Right lobe of liver (tissue), 6 donors: ENCODE measurements at regions not wholly inside any gene's neighbourhood (a gene's known extent, or its start where the extent isn't known, plus 50 kb on each side); places are given as distances from the start of the nearest gene placed in this dataset.

ENCODE experiments used
- ATAC-seq, 4 donors: fragments of 200-7000 bp; cut with Tn5 transposase; one replicate each; pipeline ENCODE4 v1.9.1; 2020; ENCODE audit warnings: mild to moderate bottlenecking in 4 of 4, moderate library complexity in 4 of 4
- DNase-seq, 3 donors: peaks; one replicate each; pipeline ENCODE4 v3.0.0-alpha.2; 2020
- H3K27ac ChIP-seq, 3 donors: fragments of 200-600 bp; one replicate each; pipeline ENCODE4 v1.8.0; 2022
- H3K27me3 ChIP-seq, 2 donors: fragments of 200-600 bp; one replicate each; pipeline ENCODE4 v1.8.0; 2022
- H3K36me3 ChIP-seq, 4 donors: fragments of 200-600 bp; sonication (generic) in 1 of 4; one replicate each; pipeline versions ENCODE4 v1.5.1 to v1.8.0; 2017 to 2022; ENCODE audit warnings: control low read depth in 1 of 4
- H3K4me1 ChIP-seq, 4 donors: fragments of 200-600 bp; sonication (generic) in 1 of 4; one replicate each; pipeline versions ENCODE4 v1.5.1 to v1.8.0; 2017 to 2022; ENCODE audit warnings: control low read depth in 1 of 4
- H3K4me3 ChIP-seq, 3 donors: fragments of 200-600 bp; one replicate each; pipeline ENCODE4 v1.8.0; 2022
- H3K9me3 ChIP-seq, 4 donors: fragments of 200-600 bp; sonication (generic) in 1 of 4; one replicate each; pipeline versions ENCODE4 v1.5.1 to v1.8.0; 2017 to 2022; ENCODE audit warnings: control low read depth in 1 of 4
- POLR2A ChIP-seq: fragments of 450-650 bp; IDR thresholded peaks from one replicate; pipeline ENCODE4 v1.6.1; 2017; ENCODE audit warnings: antibody characterized with exemption, mild to moderate bottlenecking
- whole genome bisulfite sequencing: methylation state at CpG from one replicate; pipeline ENCODE4 v1.1.6; 2018; ENCODE audit warnings: low coverage, low lambda C conversion rate; ENCODE audit not compliant: insufficient coverage; ENCODE audit errors: missing lambda C conversion rate; 5-methylcytosine and 5-hydroxymethylcytosine counted together
- intact Hi-C, 2 donors: fragments of 100-400 bp; cut with DNase I; formaldehyde crosslinking; loops; one replicate each; pipeline versions ENCODE4 v1.11.2 to v1.14.1; 2022
- TF ChIP-seq, protein P1 (sequence below), 4 donors: fragments of 200-600 bp in 3 of 4; fragments of 450-650 bp in 1 of 4; IDR thresholded peaks; one replicate each; pipeline versions ENCODE4 v1.5.1 to v1.8.0; 2016 to 2022; ENCODE audit warnings: antibody characterized with exemption in 4 of 4, mild to moderate bottlenecking in 2 of 4
- donor health status: DM: no; HTN: yes; CAD: no.
- donor health status: DM: no; HTN: no; CAD: no.
- donor health status: DM: no; HTN: no; CAD: no.
- donor health status: DM: no; HTN: yes; CAD: no.
- donor health status: DM: no; HTN: yes; CAD: no.

DNA sequence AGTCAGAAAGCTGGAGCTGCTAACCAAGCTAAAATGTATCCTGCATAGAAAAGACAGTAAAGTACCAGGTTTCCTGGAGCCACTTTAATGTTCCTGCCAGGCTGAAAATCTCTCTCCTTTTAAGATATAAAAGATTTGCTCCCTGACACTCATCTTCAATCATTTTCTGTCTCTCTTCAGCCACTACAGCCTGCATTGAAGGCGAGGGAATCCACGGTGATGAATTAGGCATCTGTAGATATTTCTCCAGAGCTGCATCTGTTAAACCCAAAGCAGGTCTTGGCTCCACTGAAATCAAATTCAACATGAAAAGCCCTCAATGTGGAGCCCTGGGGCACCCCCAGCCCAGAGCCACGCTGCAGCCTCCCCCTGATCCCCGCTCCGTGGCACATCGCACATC, 94.7 kb upstream of the CRHR1 start:
- Histone ChIP-seq H3K4me3 (no peak overlapping the region), H3K4me1 (no peaks in the 10 kb centered on the region), H3K27ac (no peak overlapping the region), H3K36me3 (no peaks in the 10 kb centered on the region), H3K9me3 (no peaks in the 10 kb centered on the region), H3K27me3 (no peaks in the 10 kb centered on the region)
- DNase-seq = no peak
- no peak for TF ChIP-seq POLR2A
- TF ChIP-seq, protein P1, sequence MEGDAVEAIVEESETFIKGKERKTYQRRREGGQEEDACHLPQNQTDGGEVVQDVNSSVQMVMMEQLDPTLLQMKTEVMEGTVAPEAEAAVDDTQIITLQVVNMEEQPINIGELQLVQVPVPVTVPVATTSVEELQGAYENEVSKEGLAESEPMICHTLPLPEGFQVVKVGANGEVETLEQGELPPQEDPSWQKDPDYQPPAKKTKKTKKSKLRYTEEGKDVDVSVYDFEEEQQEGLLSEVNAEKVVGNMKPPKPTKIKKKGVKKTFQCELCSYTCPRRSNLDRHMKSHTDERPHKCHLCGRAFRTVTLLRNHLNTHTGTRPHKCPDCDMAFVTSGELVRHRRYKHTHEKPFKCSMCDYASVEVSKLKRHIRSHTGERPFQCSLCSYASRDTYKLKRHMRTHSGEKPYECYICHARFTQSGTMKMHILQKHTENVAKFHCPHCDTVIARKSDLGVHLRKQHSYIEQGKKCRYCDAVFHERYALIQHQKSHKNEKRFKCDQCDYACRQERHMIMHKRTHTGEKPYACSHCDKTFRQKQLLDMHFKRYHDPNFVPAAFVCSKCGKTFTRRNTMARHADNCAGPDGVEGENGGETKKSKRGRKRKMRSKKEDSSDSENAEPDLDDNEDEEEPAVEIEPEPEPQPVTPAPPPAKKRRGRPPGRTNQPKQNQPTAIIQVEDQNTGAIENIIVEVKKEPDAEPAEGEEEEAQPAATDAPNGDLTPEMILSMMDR (IDR thresholded peaks at IDR 0.05) = no peak
- intact Hi-C loops = no loop called here
- ATAC-seq = no peak
- 71% methylated on average over 6 of the region's 6 CpGs for WGBS

DNA sequence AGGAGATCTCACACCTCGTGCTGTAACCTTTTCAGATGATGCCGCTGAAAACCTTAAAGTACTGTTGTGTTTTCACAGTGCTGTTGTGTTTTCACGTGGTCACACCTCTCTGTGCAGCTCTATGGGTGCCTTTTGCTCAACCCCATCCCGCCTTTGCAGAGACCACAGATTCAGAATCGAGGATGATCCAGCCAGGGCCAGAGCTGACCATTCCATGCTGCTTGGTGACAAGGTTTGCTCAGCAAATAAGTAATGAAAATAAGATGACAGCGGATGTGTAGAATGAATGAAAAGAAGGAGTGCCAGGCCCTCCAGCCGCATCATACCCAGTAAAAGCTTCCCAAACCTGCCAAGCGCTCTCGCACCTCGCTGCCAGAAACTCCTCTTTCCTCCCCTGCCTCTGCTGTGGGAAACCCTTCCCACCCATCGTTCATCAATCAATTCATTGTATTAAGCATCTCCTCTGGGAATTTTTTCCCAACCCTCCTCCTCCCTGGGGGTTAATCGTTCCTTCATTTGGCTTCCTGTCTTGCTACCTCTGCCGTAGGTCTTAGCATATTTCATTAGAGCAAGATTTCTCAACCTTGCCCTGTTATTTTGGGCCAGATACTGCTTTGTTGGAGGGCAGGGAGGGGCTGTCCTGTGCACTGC, 93.4 kb upstream of the CRHR1 start:
- 45% methylated on average over 13 of the region's 13 CpGs for WGBS
- no peaks in the 10 kb centered on the region for H3K9me3 ChIP-seq
- no peak overlapping the region for H3K27ac ChIP-seq
- TF ChIP-seq POLR2A = no peak
- TF ChIP-seq, protein P1 (IDR thresholded peaks at IDR 0.05) = no peak
- H3K4me3 ChIP-seq = no peak overlapping the region
- H3K36me3 ChIP-seq = no peaks in the 10 kb centered on the region
- no peaks in the 10 kb centered on the region for H3K27me3 ChIP-seq
- intact Hi-C loops = no loop called here
- DNase-seq = no peak
- H3K4me1 ChIP-seq = no peaks in the 10 kb centered on the region
- ATAC-seq = no peak

DNA sequence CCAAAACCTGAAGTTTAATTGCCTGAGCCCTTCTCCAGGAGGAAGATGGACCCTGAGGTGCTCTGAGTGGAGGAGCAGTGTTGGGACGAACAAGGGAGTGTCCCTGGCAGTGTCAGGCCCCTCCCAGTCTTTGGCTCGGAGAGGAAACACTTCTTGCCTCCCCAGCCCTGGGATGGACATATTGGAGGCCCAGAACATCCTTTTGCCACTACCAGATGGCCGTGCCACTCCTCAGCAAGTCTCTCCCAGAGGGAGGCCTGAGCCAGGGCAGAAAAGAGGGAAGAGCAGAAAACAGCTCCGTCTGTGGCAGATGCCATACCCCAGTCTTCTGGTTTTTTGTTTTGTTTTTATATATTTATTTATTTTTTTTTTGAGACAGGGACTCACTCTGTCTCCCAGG, 91.5 kb upstream of the CRHR1 start:
- no peak for ATAC-seq
- Histone ChIP-seq H3K27me3 (no peaks in the 10 kb centered on the region), H3K36me3 (no peaks in the 10 kb centered on the region), H3K4me3 (no peak overlapping the region), H3K9me3 (no peaks in the 10 kb centered on the region), H3K4me1 (no peaks in the 10 kb centered on the region), H3K27ac (no peak overlapping the region)
- intact Hi-C loops = no loop called here
- 74% methylated on average over 3 of the region's 4 CpGs for WGBS
- no peak for DNase-seq
- TF ChIP-seq, protein P1 (IDR thresholded peaks at IDR 0.05) = no peak

DNA sequence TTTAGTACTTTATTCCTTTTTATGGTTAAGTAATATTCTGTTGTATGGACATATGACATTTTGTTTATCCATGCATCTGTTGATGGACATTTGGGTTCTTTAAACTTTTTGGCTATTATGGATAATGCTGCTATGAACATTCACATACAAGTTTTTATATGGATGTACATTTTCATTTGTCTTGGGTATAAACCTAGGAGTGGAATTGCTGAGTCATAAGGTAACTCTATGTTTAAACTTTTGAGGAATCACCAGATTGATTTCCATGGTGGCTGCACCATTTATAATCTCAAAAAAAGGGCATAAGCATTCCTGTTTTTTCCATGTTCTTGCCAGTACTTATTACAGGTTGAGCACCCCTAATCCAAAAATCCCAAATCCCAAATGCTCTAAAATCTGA, 90.3 kb upstream of the CRHR1 start:
- Histone ChIP-seq H3K4me3 (no peak overlapping the region), H3K4me1 (no peaks in the 10 kb centered on the region), H3K9me3 (no peaks in the 10 kb centered on the region), H3K27me3 (no peaks in the 10 kb centered on the region), H3K27ac (no peak overlapping the region), H3K36me3 (no peaks in the 10 kb centered on the region)
- DNase-seq = no peak
- no peak for ATAC-seq
- no peak for TF ChIP-seq POLR2A
- TF ChIP-seq, protein P1 (IDR thresholded peaks at IDR 0.05) = no peak
- intact Hi-C loops = no loop called here

DNA sequence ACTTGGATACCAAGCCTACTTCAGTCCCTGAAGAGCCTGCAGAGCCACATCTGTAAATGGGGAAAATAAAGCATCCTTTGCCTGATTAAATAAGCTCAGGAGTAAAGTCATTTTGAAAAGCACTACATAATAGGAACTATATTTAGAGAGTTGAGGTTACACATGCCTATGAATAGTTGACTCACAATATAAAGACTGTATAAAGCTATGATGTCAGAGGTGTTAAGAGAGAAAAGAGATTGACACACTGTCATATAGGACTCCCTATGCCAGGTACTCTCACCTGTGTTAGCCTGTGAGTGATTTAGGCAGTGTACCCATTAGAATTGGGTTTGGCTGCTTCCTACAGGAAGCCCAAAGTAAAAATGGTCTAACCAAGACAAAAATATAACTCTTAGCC, 87.7 kb upstream of the CRHR1 start:
- H3K4me3 ChIP-seq = no peak overlapping the region
- TF ChIP-seq POLR2A = no peak
- TF ChIP-seq, protein P1 (IDR thresholded peaks at IDR 0.05) = no peak
- no peaks in the 10 kb centered on the region for H3K27me3 ChIP-seq
- no peak overlapping the region for H3K27ac ChIP-seq
- no peak for DNase-seq
- H3K4me1 ChIP-seq = no peaks in the 10 kb centered on the region
- no peaks in the 10 kb centered on the region for H3K9me3 ChIP-seq
- H3K36me3 ChIP-seq = no peaks in the 10 kb centered on the region
- intact Hi-C loops = no loop called here
- ATAC-seq = no peak
